ENCODE measurements at regions not wholly inside any gene's neighbourhood (a gene's known extent, or its start where the extent isn't known, plus 50 kb on each side); places are given as distances from the start of the nearest gene placed in this dataset.
"Not testable (repeated sequence)": the region's sequence is repeated elsewhere in the genome, so short reads cannot be mapped to it uniquely, and the experiment has no call there.

- DNase-seq: no peak
- H3K36me3 Mint-ChIP-seq (ENCODE audit: low read depth): no peaks in the 10 kb centered on the region
- H3K27me3 Mint-ChIP-seq: no peaks in the 10 kb centered on the region
- no peak overlapping the region for H3K27ac Mint-ChIP-seq
- no peak overlapping the region for H3K4me3 Mint-ChIP-seq
- intact Hi-C loops (cut with micrococcal nuclease): no loop called here
- H3K4me1 Mint-ChIP-seq: no peaks in the 10 kb centered on the region
- no peaks in the 10 kb centered on the region for H3K9me3 Mint-ChIP-seq
These were observed 396.4 kb upstream of the CCL2 start for GRCh38 chr17:33858682-33859081.

- no peak for DNase-seq
- Mint-ChIP-seq H3K36me3 (ENCODE audit: low read depth) (no peaks in the 10 kb centered on the region), H3K4me3 (no peak overlapping the region), H3K27me3 (peaks cover 7% of the 10 kb centered on the region), H3K4me1 (no peaks in the 10 kb centered on the region), H3K9me3 (no peaks in the 10 kb centered on the region), H3K27ac (no peak overlapping the region)
- intact Hi-C loops (cut with micrococcal nuclease): no loop called here
These were observed 392.1 kb upstream of the CCL2 start for GRCh38 chr17:33862772-33863602.

- no peak overlapping the region for H3K27ac Mint-ChIP-seq
- H3K36me3 Mint-ChIP-seq (ENCODE audit: low read depth): no peaks in the 10 kb centered on the region
- intact Hi-C loops (cut with micrococcal nuclease): no loop called here
- DNase-seq: no peak
- peaks cover 7% of the 10 kb centered on the region for H3K27me3 Mint-ChIP-seq
- H3K9me3 Mint-ChIP-seq: no peaks in the 10 kb centered on the region
- H3K4me1 Mint-ChIP-seq: no peaks in the 10 kb centered on the region
- no peak overlapping the region for H3K4me3 Mint-ChIP-seq
These were observed 390.3 kb upstream of the CCL2 start for GRCh38 chr17:33864758-33865229.

- DNase-seq: no peak
- H3K4me1 Mint-ChIP-seq: no peaks in the 10 kb centered on the region
- intact Hi-C loops (cut with micrococcal nuclease): no loop called here
- H3K4me3 Mint-ChIP-seq: no peak overlapping the region
- no peaks in the 10 kb centered on the region for H3K36me3 Mint-ChIP-seq (ENCODE audit: low read depth)
- peaks cover 8% of the 10 kb centered on the region for H3K27me3 Mint-ChIP-seq
- H3K9me3 Mint-ChIP-seq: no peaks in the 10 kb centered on the region
- no peak overlapping the region for H3K27ac Mint-ChIP-seq
These were observed 386.2 kb upstream of the CCL2 start for GRCh38 chr17:33868899-33869298.

- DNase-seq: no peak
- Mint-ChIP-seq H3K27ac (no peak overlapping the region), H3K36me3 (ENCODE audit: low read depth) (no peaks in the 10 kb centered on the region), H3K4me3 (no peak overlapping the region), H3K27me3 (peaks cover 8% of the 10 kb centered on the region), H3K9me3 (no peaks in the 10 kb centered on the region), H3K4me1 (no peaks in the 10 kb centered on the region)
- intact Hi-C loops (cut with micrococcal nuclease): no loop called here
These were observed 384.1 kb upstream of the CCL2 start for GRCh38 chr17:33870936-33871335.

- peaks cover 2% of the 10 kb centered on the region for H3K27me3 Mint-ChIP-seq
- no peak overlapping the region for H3K27ac Mint-ChIP-seq
- intact Hi-C loops (cut with micrococcal nuclease): no loop called here
- no peaks in the 10 kb centered on the region for H3K9me3 Mint-ChIP-seq
- no peaks in the 10 kb centered on the region for H3K4me1 Mint-ChIP-seq
- H3K4me3 Mint-ChIP-seq: no peak overlapping the region
- DNase-seq: no peak
- H3K36me3 Mint-ChIP-seq (ENCODE audit: low read depth): no peaks in the 10 kb centered on the region
These were observed 383.2 kb upstream of the CCL2 start for GRCh38 chr17:33871720-33872540.

- no peaks in the 10 kb centered on the region for H3K4me1 Mint-ChIP-seq
- H3K9me3 Mint-ChIP-seq: no peaks in the 10 kb centered on the region
- H3K27ac Mint-ChIP-seq: no peak overlapping the region
- no peak for DNase-seq
- no peaks in the 10 kb centered on the region for H3K36me3 Mint-ChIP-seq (ENCODE audit: low read depth)
- H3K4me3 Mint-ChIP-seq: no peak overlapping the region
- peaks cover 2% of the 10 kb centered on the region for H3K27me3 Mint-ChIP-seq
- intact Hi-C loops (cut with micrococcal nuclease): no loop called here
These were observed 381.9 kb upstream of the CCL2 start for GRCh38 chr17:33873201-33873617.

- H3K4me1 Mint-ChIP-seq: no peaks in the 10 kb centered on the region
- no peak overlapping the region for H3K4me3 Mint-ChIP-seq
- peaks cover 2% of the 10 kb centered on the region for H3K27me3 Mint-ChIP-seq
- DNase-seq: no peak
- H3K9me3 Mint-ChIP-seq: no peaks in the 10 kb centered on the region
- H3K36me3 Mint-ChIP-seq (ENCODE audit: low read depth): no peaks in the 10 kb centered on the region
- intact Hi-C loops (cut with micrococcal nuclease): no loop called here
- H3K27ac Mint-ChIP-seq: no peak overlapping the region
These were observed 380.4 kb upstream of the CCL2 start for GRCh38 chr17:33874617-33875060.

GRCh38 chr17:33875973-33876372 lies 379.1 kb upstream of the CCL2 start:
- Mint-ChIP-seq H3K4me3 (no peak overlapping the region), H3K9me3 (no peaks in the 10 kb centered on the region), H3K36me3 (ENCODE audit: low read depth) (no peaks in the 10 kb centered on the region), H3K4me1 (no peaks in the 10 kb centered on the region), H3K27ac (no peak overlapping the region), H3K27me3 (peaks cover 2% of the 10 kb centered on the region)
- intact Hi-C loops (cut with micrococcal nuclease): no loop called here
- DNase-seq: no peak

- intact Hi-C loops (cut with micrococcal nuclease); H3K4me1 Mint-ChIP-seq; DNase-seq; H3K9me3 Mint-ChIP-seq; H3K27ac Mint-ChIP-seq; H3K27me3 Mint-ChIP-seq; H3K36me3 Mint-ChIP-seq (ENCODE audit: low read depth); H3K4me3 Mint-ChIP-seq: not testable (repeated sequence)
These were observed 372.8 kb upstream of the CCL2 start for GRCh38 chr17:33882273-33882672.

GRCh38 chr17:33882677-33883076 lies 372.4 kb upstream of the CCL2 start:
- H3K27ac Mint-ChIP-seq; H3K4me1 Mint-ChIP-seq; H3K36me3 Mint-ChIP-seq (ENCODE audit: low read depth); H3K27me3 Mint-ChIP-seq; DNase-seq; intact Hi-C loops (cut with micrococcal nuclease); H3K4me3 Mint-ChIP-seq; H3K9me3 Mint-ChIP-seq: not testable (repeated sequence)

- H3K36me3 Mint-ChIP-seq (ENCODE audit: low read depth): no peaks in the 10 kb centered on the region
- intact Hi-C loops (cut with micrococcal nuclease): no loop called here
- no peak overlapping the region for H3K4me3 Mint-ChIP-seq
- peaks cover 3% of the 10 kb centered on the region for H3K9me3 Mint-ChIP-seq
- H3K27ac Mint-ChIP-seq: no peak overlapping the region
- no peak for DNase-seq
- H3K27me3 Mint-ChIP-seq: no peaks in the 10 kb centered on the region
- no peaks in the 10 kb centered on the region for H3K4me1 Mint-ChIP-seq
These were observed 366.6 kb upstream of the CCL2 start for GRCh38 chr17:33888455-33888854.

- intact Hi-C loops (cut with micrococcal nuclease): no loop called here
- Mint-ChIP-seq H3K9me3 (no peaks in the 10 kb centered on the region), H3K36me3 (ENCODE audit: low read depth) (no peaks in the 10 kb centered on the region), H3K27me3 (no peaks in the 10 kb centered on the region), H3K4me1 (no peaks in the 10 kb centered on the region), H3K27ac (no peak overlapping the region), H3K4me3 (no peak overlapping the region)
- no peak for DNase-seq
These were observed 366.0 kb upstream of the CCL2 start for GRCh38 chr17:33889040-33889439.

GRCh38 chr17:33889766-33890165 lies 365.3 kb upstream of the CCL2 start:
- intact Hi-C loops (cut with micrococcal nuclease): no loop called here
- H3K9me3 Mint-ChIP-seq: no peaks in the 10 kb centered on the region
- H3K27ac Mint-ChIP-seq: no peak overlapping the region
- no peak for DNase-seq
- no peaks in the 10 kb centered on the region for H3K27me3 Mint-ChIP-seq
- no peaks in the 10 kb centered on the region for H3K36me3 Mint-ChIP-seq (ENCODE audit: low read depth)
- H3K4me3 Mint-ChIP-seq: no peak overlapping the region
- no peaks in the 10 kb centered on the region for H3K4me1 Mint-ChIP-seq

All from activated CD4-positive, alpha-beta T cell treated with anti-CD3 and anti-CD28 coated beads, Interleukin-2, amount 10 ng/mL, durations not matched to agents 24 days and 14 days (primary cell).